ENCODE measurements at regions not wholly inside any gene's neighbourhood (a gene's known extent, or its start where the extent isn't known, plus 50 kb on each side); places are given as distances from the start of the nearest gene placed in this dataset.

- TF ChIP-seq CTCF (conservative IDR thresholded peaks at IDR 0.05; ENCODE audit: low read depth, low read length), result no peak
- DNase-seq (ENCODE audit: low read depth), result no peak
- H3K4me3 ChIP-seq (ENCODE audit: low read length), result no peak overlapping the region
Observed at GRCh38 chr19:30620354-30620753, 248.2 kb downstream of the ZNF536 start.

- H3K4me3 ChIP-seq (ENCODE audit: low read length), result no peak overlapping the region
- no peak for TF ChIP-seq CTCF (conservative IDR thresholded peaks at IDR 0.05; ENCODE audit: low read depth, low read length)
- no peak for DNase-seq (ENCODE audit: low read depth)
Observed at GRCh38 chr19:30609656-30610270, 237.6 kb downstream of the ZNF536 start.

- TF ChIP-seq CTCF (conservative IDR thresholded peaks at IDR 0.05; ENCODE audit: low read depth, low read length), result no peak
- no peak overlapping the region for H3K4me3 ChIP-seq (ENCODE audit: low read length)
- no peak for DNase-seq (ENCODE audit: low read depth)
Observed at GRCh38 chr19:30608471-30608870, 236.3 kb downstream of the ZNF536 start.
